Ascending aorta (tissue), 2 donors: ENCODE measurements at regions not wholly inside any gene's neighbourhood (a gene's known extent, or its start where the extent isn't known, plus 50 kb on each side); places are given as distances from the start of the nearest gene placed in this dataset.
"Not testable (repeated sequence)": the region's sequence is repeated elsewhere in the genome, so short reads cannot be mapped to it uniquely, and the experiment has no call there.

Source experiments
- DNase-seq, 2 donors: peaks; one replicate each; pipeline ENCODE4 v3.0.0-alpha.2; 2019; ENCODE audit warnings: low spot score in 2 of 2
- H3K27ac ChIP-seq, 2 donors: fragments of 200-600 bp; sonication (generic); one replicate each; pipeline ENCODE4 v1.5.1; 2016 to 2017; ENCODE audit warnings: mild to moderate bottlenecking in 1 of 2
- H3K27me3 ChIP-seq: fragments of 200-600 bp; sonication (generic); one replicate; pipeline ENCODE4 v1.5.1; 2017
- H3K36me3 ChIP-seq, 2 donors: fragments of 200-600 bp; sonication (generic); one replicate each; pipeline ENCODE4 v1.5.1; 2016
- H3K4me1 ChIP-seq, 2 donors: fragments of 200-600 bp; sonication (generic); one replicate each; pipeline ENCODE4 v1.5.1; 2016 to 2017; ENCODE audit warnings: mild to moderate bottlenecking in 1 of 2
- H3K4me3 ChIP-seq, 2 donors: fragments of 200-600 bp; sonication (generic); one replicate each; pipeline ENCODE4 v1.5.1; 2016 to 2017; ENCODE audit warnings: mild to moderate bottlenecking in 1 of 2
- H3K9me3 ChIP-seq, 2 donors: fragments of 200-600 bp; sonication (generic); one replicate each; pipeline ENCODE4 v1.5.1; 2016
- intact Hi-C: fragments of 100-400 bp; cut with DNase I; formaldehyde crosslinking; loops from one replicate; pipeline ENCODE4 v1.15.1; 2023
- TF ChIP-seq, protein P1 (sequence below), 3 experiments: fragments of 200-600 bp in 2 of 3; fragments of 450-650 bp in 1 of 3; sonication (generic) in 2 of 3; IDR thresholded peaks; one replicate each; pipeline ENCODE4 v1.5.1; 2016 to 2019; ENCODE audit warnings: antibody characterized with exemption in 3 of 3, mild to moderate bottlenecking in 1 of 3, moderate library complexity in 1 of 3

DNA sequence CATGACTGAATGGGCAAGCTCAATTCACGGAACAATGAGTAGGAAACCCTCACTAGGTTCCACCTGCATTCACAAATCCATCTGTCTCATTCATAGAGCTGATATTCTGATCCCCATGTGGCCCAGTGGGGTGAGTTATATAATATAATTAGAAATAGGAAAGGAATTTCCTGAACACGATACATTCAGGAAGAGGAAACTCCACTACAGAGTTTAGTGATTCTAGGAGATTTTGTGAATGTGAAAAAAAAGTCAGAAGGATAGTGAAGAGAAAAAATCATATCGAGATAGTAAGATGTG is 471.2 kb downstream of the GASK1B start:
- Histone ChIP-seq H3K36me3 (no peaks in the 10 kb centered on the region), H3K27ac (peak overlapping the region; percentile 53 to 58), H3K9me3 (peaks cover 0 to under 1% of the 10 kb centered on the region in 2 donors), H3K27me3 (no peaks in the 10 kb centered on the region), H3K4me3 (no peak overlapping the region), H3K4me1 (peaks cover 0 to 6% of the 10 kb centered on the region in 2 donors)
- TF ChIP-seq, protein P1, sequence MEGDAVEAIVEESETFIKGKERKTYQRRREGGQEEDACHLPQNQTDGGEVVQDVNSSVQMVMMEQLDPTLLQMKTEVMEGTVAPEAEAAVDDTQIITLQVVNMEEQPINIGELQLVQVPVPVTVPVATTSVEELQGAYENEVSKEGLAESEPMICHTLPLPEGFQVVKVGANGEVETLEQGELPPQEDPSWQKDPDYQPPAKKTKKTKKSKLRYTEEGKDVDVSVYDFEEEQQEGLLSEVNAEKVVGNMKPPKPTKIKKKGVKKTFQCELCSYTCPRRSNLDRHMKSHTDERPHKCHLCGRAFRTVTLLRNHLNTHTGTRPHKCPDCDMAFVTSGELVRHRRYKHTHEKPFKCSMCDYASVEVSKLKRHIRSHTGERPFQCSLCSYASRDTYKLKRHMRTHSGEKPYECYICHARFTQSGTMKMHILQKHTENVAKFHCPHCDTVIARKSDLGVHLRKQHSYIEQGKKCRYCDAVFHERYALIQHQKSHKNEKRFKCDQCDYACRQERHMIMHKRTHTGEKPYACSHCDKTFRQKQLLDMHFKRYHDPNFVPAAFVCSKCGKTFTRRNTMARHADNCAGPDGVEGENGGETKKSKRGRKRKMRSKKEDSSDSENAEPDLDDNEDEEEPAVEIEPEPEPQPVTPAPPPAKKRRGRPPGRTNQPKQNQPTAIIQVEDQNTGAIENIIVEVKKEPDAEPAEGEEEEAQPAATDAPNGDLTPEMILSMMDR (IDR thresholded peaks at IDR 0.05), result no peak
- intact Hi-C loops, result no loop called here
- no peak for DNase-seq

DNA sequence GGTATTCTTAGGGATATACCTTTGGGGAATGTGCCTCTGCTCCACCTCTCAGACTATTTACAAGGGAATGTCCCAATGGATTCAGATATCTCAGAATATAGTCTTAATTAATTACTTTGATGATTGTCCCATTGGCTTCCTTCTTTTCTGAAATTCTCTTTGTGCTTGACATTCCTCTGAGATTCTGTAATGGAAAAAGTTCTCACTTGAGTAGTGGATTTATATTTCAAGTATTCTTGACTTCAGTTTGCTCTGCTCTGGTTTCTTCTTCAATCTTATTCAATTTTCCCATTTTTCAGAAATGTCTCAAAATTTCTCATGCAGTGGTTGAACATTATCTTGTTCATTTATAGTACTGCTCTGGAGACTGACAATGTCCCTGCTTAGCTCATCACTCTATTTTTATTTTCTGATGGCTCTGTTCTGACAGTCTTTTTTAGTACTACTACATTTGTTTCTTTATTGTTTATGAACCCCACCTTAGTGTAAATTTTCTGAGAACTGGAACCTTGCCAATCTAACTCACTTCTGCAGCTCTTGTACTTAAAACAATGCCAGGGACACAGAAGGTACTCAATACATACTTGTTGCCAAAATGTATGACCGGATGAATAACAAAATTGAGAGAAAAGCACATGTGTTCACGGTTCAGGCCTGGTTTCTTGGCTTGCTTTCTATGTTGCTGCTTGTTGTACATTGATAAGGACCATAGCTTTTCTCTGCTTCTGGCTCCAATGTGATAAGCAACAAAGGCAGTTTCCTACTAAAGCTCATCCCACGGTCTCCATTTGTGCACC is 471.7 kb downstream of the GASK1B start:
- H3K27ac ChIP-seq, result peak overlapping the region; percentile 53 to 58

DNA sequence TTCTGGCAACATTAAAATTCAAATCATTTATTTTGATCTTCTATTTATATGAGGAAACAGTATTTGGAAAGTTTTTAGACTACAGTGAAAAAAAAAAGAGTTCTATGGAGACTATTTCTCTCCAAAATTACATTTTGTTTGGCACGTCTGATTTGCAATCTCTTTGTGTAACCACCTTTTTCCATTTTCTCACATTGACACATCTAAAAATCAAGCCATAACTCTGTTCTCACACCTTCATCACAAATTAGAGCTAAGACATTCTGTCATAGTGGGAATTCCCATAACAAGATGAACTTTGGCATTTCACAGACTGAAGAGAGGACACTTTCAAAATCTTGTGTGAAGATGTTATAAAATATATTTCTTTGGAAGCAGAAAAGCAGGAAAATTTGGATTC is 468.9 kb downstream of the GRIA2 start:
- intact Hi-C loops, result no loop called here

More for the DNA sequence above, 471.7 kb downstream of the GASK1B start:
- no peak for DNase-seq
- intact Hi-C loops, result no loop called here
- Histone ChIP-seq H3K4me1 (peaks cover 0 to 6% of the 10 kb centered on the region in 2 donors), H3K27me3 (no peaks in the 10 kb centered on the region), H3K4me3 (no peak overlapping the region), H3K36me3 (no peaks in the 10 kb centered on the region), H3K9me3 (no peaks in the 10 kb centered on the region)
- TF ChIP-seq, protein P1 (IDR thresholded peaks at IDR 0.05), result no peak

DNA sequence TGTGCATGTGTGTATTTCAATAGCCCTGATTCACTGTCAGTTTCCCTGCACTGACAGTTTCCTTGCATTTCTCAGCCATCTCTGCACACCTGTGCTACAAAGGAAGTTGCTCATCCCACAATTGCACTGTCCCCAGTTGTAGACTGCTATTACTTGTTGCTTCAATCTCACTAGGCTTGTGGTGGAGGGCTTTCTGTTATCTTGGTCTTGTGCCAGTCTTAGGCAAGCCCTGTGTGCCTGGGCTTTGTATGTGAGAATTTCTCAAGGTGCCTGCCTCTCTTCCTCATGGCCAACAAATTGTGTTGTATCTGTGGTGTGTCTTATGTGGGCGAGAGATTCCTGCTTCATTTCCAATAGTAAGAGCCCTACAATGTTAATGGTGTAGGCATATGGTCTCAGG is 467.4 kb downstream of the GRIA2 start:
- H3K27ac ChIP-seq, result no peak overlapping the region
- H3K4me3 ChIP-seq, result no peak overlapping the region
- H3K9me3 ChIP-seq, result no peaks in the 10 kb centered on the region
- peaks cover 0 to 9% of the 10 kb centered on the region in 2 donors for H3K4me1 ChIP-seq
- DNase-seq, result no peak
- TF ChIP-seq, protein P1 (IDR thresholded peaks at IDR 0.05), result no peak
- intact Hi-C loops, result no loop called here
- no peaks in the 10 kb centered on the region for H3K36me3 ChIP-seq
- no peaks in the 10 kb centered on the region for H3K27me3 ChIP-seq

More for the DNA sequence above, 468.9 kb downstream of the GRIA2 start:
- H3K4me1 ChIP-seq, result peaks cover 0 to 9% of the 10 kb centered on the region in 2 donors
- TF ChIP-seq, protein P1 (IDR thresholded peaks at IDR 0.05), result no peak
- DNase-seq, result no peak
- no peaks in the 10 kb centered on the region for H3K27me3 ChIP-seq
- H3K36me3 ChIP-seq, result no peaks in the 10 kb centered on the region
- H3K27ac ChIP-seq, result no peak overlapping the region
- H3K4me3 ChIP-seq, result no peak overlapping the region
- no peaks in the 10 kb centered on the region for H3K9me3 ChIP-seq

DNA sequence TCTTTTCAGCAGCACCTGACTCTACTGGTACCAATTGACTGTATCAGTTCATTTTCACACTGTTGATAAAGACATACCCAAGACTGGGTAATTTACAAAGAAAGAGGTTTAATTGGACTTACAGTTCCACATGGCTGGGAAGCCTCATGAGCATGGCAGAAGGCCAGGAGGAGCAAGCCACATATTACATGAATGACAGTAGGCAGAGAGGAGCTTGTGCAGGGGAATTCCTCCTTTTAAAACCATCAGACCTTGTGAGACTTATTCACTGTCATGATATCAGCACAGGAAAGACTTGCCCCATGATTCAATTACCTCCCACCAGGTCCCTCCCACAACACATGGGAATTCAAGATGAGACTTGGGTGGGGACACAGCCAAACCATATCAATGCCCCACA is 458.8 kb downstream of the GRIA2 start:
- H3K36me3 ChIP-seq, intact Hi-C loops: not testable (repeated sequence)

DNA sequence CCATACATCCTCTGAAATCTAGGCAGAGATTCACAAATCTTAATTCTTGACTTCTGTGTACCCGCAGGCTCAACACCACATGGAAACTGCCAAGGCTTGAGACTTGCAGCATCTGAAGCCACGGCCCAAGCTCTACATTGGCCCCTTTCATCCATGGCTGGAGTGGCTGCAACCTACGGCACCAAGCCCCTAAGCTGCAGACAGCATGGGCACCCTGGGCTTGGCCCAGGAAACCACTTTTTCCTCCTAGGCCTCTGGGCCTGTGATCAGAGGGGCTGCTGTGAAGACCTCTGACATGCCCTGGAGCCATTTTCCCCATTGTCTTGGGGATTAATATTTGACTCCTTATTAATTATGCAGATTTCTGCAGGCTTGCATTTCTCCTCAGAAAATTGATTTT is 457.9 kb downstream of the GRIA2 start:
- DNase-seq, result no peak
- Histone ChIP-seq H3K4me1 (no peaks in the 10 kb centered on the region), H3K4me3 (no peak overlapping the region), H3K27ac (no peak overlapping the region), H3K27me3 (no peaks in the 10 kb centered on the region), H3K36me3 (no peaks in the 10 kb centered on the region), H3K9me3 (peaks cover 0 to 6% of the 10 kb centered on the region in 2 donors)
- TF ChIP-seq, protein P1 (IDR thresholded peaks at IDR 0.05), result no peak
- intact Hi-C loops, result no loop called here

More for the DNA sequence above, 458.8 kb downstream of the GRIA2 start:
- H3K4me1 ChIP-seq, H3K27me3 ChIP-seq, H3K27ac ChIP-seq, H3K4me3 ChIP-seq, H3K9me3 ChIP-seq, DNase-seq: not testable (repeated sequence)
